ENCODE measurements at regions not wholly inside any gene's neighbourhood (a gene's known extent, or its start where the extent isn't known, plus 50 kb on each side); places are given as distances from the start of the nearest gene placed in this dataset.

DNA sequence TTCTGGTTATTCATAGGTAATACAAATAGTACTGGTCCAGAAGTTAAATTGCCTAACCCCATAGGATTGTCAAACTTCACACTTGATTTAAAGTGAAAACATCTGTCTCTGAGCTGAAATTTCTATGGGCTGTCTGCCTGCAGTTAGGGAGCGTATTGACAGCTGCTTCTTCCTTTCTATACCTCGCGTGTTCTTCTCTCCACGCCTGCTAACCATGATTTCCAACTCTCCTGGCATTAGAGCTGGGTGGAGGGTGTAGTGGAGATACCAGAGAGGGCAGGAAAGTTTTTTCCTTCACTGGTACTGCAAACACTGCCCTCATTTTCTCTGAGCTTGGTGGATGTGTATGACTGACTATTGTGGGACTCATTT is 429.0 kb upstream of the FBXO33 start:
- no peak overlapping the region for H3K14ac ChIP-seq (ENCODE audit: insufficient read depth, low read length)
- no peak overlapping the region for H4K8ac ChIP-seq (replicated peaks; ENCODE audit: insufficient read length, low read depth, low read length)
- Mint-ChIP-seq H3K4me3 (no peak overlapping the region), H3K4me1 (peaks cover 9 to 10% of the 10 kb centered on the region in 2 experiments), H3K27me3 (ENCODE audit: low read depth) (no peaks in the 10 kb centered on the region), H3K9me3 (no peaks in the 10 kb centered on the region), H3K27ac (peak overlapping the region in 1 of 3 experiments; percentile 42; a peak in 1 of 7 replicates), H3K36me3 (ENCODE audit: insufficient read depth in 1 of 3, low read depth in 3 of 3) (no peaks in the 10 kb centered on the region)
- no peaks in the 10 kb centered on the region for H4K20me1 ChIP-seq (ENCODE audit: control insufficient read depth, insufficient read depth, insufficient read length)
- H3K9ac ChIP-seq (ENCODE audit: extremely low read depth, insufficient read length, low read length): no peak overlapping the region
- no peak overlapping the region for H3K56ac ChIP-seq (ENCODE audit: insufficient read length, low read depth, low read length)
- H3K18ac ChIP-seq (ENCODE audit: insufficient read length, low read depth, low read length): no peak overlapping the region
- no peaks in the 10 kb centered on the region for H3K9me3 ChIP-seq (ENCODE audit: control insufficient read depth, low read depth, low read length)
- H3K79me1 ChIP-seq (ENCODE audit: insufficient read depth, low read depth, low read length, poor library complexity, severe bottlenecking): no peaks in the 10 kb centered on the region
- H2BK5ac ChIP-seq (ENCODE audit: insufficient read length, low read length): no peak overlapping the region
- no peak overlapping the region for H3K4me2 ChIP-seq (ENCODE audit: insufficient read depth, insufficient read length, low read length)
- no peak overlapping the region for H2BK15ac ChIP-seq (ENCODE audit: low read depth, low read length)
- no peak overlapping the region for H2AFZ ChIP-seq (ENCODE audit: low read length)
- DNase-seq: no peak
- no peaks in the 10 kb centered on the region for H3K27me3 ChIP-seq (ENCODE audit: insufficient read depth, low read length)
- H2AK5ac ChIP-seq (ENCODE audit: insufficient read length, low read length): no peak overlapping the region
- no peak overlapping the region for H4K5ac ChIP-seq (ENCODE audit: insufficient read length, low read depth, low read length)
- H3K4me1 ChIP-seq (ENCODE audit: insufficient read depth, low read length): peaks cover 5% of the 10 kb centered on the region
- no peak overlapping the region for H3K27ac ChIP-seq (ENCODE audit: insufficient read length, low read depth, low read length)
- no peak overlapping the region for H3K4ac ChIP-seq (ENCODE audit: low read depth, low read length)
- no peaks in the 10 kb centered on the region for H3K23me2 ChIP-seq (ENCODE audit: insufficient read length, low read depth, low read length, poor library complexity, severe bottlenecking)
- no peaks in the 10 kb centered on the region for H3K79me2 ChIP-seq (ENCODE audit: insufficient read depth, low read length)
- no peak for TF ChIP-seq CTCF (conservative IDR thresholded peaks at IDR 0.05)
- no CpG with 5 or more reads among the region's 4 CpGs for WGBS (ENCODE audit: extremely low coverage, insufficient read length, low lambda C conversion rate)
- H3K23ac ChIP-seq (ENCODE audit: insufficient read length, low read depth, low read length): no peak overlapping the region
- H2BK120ac ChIP-seq (ENCODE audit: low read depth, low read length, poor library complexity, severe bottlenecking): no peak overlapping the region
- no peak overlapping the region for H4K91ac ChIP-seq (ENCODE audit: insufficient read length, low read depth, low read length)
- no peak overlapping the region for H2BK12ac ChIP-seq (ENCODE audit: insufficient read length, low read depth, low read length)
- no peak overlapping the region for H2BK20ac ChIP-seq (ENCODE audit: low read depth, low read length, poor library complexity, severe bottlenecking)
- no peak overlapping the region for H3T11ph ChIP-seq (ENCODE audit: low read length)
